ENCODE measurements at regions not wholly inside any gene's neighbourhood (a gene's known extent, or its start where the extent isn't known, plus 50 kb on each side); places are given as distances from the start of the nearest gene placed in this dataset.

DNA sequence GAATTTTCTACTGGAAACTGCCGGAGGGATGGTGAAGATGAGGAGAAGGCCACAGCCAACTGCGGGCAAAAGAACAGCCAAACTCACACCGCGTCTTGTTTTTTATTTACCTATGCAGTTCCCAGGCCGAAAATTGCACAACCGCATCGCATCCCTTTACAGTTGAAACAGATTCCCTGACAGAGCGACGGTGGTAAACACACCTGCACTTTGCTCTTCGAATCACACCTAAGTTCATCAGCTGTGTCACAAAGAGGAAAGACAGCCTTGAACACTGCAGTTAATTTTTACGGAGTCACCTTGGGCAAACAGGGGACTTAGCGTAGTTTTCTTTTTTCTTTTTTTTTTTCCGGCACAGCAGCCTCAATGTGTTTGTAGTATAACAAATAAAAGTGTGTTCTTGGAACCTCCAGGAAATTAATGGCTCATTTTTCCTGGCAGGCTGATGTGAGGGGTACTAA lies 272.0 kb upstream of the DIO3 start (continued):
- TF ChIP-seq CREM (IDR thresholded peaks at IDR 0.05) = peak; percentile 92
- no peak for TF ChIP-seq CREM (CRISPR knock-in tag; IDR thresholded peaks at IDR 0.05)
- TF ChIP-seq MED8 (CRISPR knock-in tag; IDR thresholded peaks at IDR 0.05; ENCODE audit: insufficient replicate concordance) = peak; percentile 83
- TF ChIP-seq PCBP2 (optimal IDR thresholded peaks at IDR 0.05; ENCODE audit: low read depth, low read length, poor library complexity, severe bottlenecking) = no peak
- TF ChIP-seq ZFP37 (CRISPR knock-in tag; IDR thresholded peaks at IDR 0.05; ENCODE audit: borderline replicate concordance) = peak; percentile 62; the same call in 1 of the 2 replicates
- no peak for TF ChIP-seq ZNF660 (CRISPR knock-in tag; IDR thresholded peaks at IDR 0.05; ENCODE audit: borderline replicate concordance, low read depth)
- peak; percentile 95 for TF ChIP-seq KDM6A (CRISPR knock-in tag; IDR thresholded peaks at IDR 0.05; ENCODE audit: low read depth)
- no peak for TF ChIP-seq AGO2 (optimal IDR thresholded peaks at IDR 0.05; ENCODE audit: low read depth, low read length)
- no peak for TF ChIP-seq SRSF9 (IDR thresholded peaks at IDR 0.05; ENCODE audit: borderline replicate concordance, insufficient read depth, low read depth, low read length, poor library complexity, severe bottlenecking)
- TF ChIP-seq ZNF891 (CRISPR knock-in tag; IDR thresholded peaks at IDR 0.05) = no peak
- peak; percentile 65; the same call in 1 of the 2 replicates for TF ChIP-seq POGZ (CRISPR knock-in tag; IDR thresholded peaks at IDR 0.05)
- TF ChIP-seq RXRA (CRISPR knock-in tag; IDR thresholded peaks at IDR 0.05) = peak; percentile 45; the same call in 1 of the 2 replicates
- TF ChIP-seq ZBTB25 (CRISPR knock-in tag; IDR thresholded peaks at IDR 0.05) = peak; percentile 76
- no peak; the same call in 1 of the 2 replicates for TF ChIP-seq ZNF292 (CRISPR knock-in tag; IDR thresholded peaks at IDR 0.05; ENCODE audit: borderline replicate concordance, low read depth)
- no peak for TF ChIP-seq ETV6 (CRISPR knock-in tag; conservative IDR thresholded peaks at IDR 0.05)
- TF ChIP-seq ZNF512 (CRISPR knock-in tag; IDR thresholded peaks at IDR 0.05) = no peak
- peak; percentile 90 for TF ChIP-seq SKI (IDR thresholded peaks at IDR 0.05; ENCODE audit: partially characterized antibody)
- no peak; the same call in 1 of the 2 replicates for TF ChIP-seq JDP2 (CRISPR knock-in tag; IDR thresholded peaks at IDR 0.05; ENCODE audit: borderline replicate concordance)
- TF ChIP-seq KDM4B (CRISPR knock-in tag; IDR thresholded peaks at IDR 0.05) = peak; percentile 94
- TF ChIP-seq, protein P1, sequence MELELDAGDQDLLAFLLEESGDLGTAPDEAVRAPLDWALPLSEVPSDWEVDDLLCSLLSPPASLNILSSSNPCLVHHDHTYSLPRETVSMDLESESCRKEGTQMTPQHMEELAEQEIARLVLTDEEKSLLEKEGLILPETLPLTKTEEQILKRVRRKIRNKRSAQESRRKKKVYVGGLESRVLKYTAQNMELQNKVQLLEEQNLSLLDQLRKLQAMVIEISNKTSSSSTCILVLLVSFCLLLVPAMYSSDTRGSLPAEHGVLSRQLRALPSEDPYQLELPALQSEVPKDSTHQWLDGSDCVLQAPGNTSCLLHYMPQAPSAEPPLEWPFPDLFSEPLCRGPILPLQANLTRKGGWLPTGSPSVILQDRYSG (CRISPR knock-in tag; IDR thresholded peaks at IDR 0.05) = no peak
- TF ChIP-seq ZNF557 (CRISPR knock-in tag; IDR thresholded peaks at IDR 0.05) = 0 out of 2 replicates have a peak, but pooled peaks have one; percentile 44
- TF ChIP-seq KDM1A (CRISPR knock-in tag; IDR thresholded peaks at IDR 0.05) = peak; percentile 74
- no peak for TF ChIP-seq ZSCAN22 (CRISPR knock-in tag; IDR thresholded peaks at IDR 0.05)
- TF ChIP-seq BCL6 (CRISPR knock-in tag; IDR thresholded peaks at IDR 0.05) = peak; percentile 98
- TF ChIP-seq ZFP90 (CRISPR knock-in tag; IDR thresholded peaks at IDR 0.05; ENCODE audit: borderline replicate concordance) = 0 out of 2 replicates have a peak, but pooled peaks have one; percentile 57
- TF ChIP-seq NR2F2 (IDR thresholded peaks at IDR 0.05; ENCODE audit: borderline replicate concordance, low read depth) = peak; percentile 90
- TF ChIP-seq, protein P2, sequence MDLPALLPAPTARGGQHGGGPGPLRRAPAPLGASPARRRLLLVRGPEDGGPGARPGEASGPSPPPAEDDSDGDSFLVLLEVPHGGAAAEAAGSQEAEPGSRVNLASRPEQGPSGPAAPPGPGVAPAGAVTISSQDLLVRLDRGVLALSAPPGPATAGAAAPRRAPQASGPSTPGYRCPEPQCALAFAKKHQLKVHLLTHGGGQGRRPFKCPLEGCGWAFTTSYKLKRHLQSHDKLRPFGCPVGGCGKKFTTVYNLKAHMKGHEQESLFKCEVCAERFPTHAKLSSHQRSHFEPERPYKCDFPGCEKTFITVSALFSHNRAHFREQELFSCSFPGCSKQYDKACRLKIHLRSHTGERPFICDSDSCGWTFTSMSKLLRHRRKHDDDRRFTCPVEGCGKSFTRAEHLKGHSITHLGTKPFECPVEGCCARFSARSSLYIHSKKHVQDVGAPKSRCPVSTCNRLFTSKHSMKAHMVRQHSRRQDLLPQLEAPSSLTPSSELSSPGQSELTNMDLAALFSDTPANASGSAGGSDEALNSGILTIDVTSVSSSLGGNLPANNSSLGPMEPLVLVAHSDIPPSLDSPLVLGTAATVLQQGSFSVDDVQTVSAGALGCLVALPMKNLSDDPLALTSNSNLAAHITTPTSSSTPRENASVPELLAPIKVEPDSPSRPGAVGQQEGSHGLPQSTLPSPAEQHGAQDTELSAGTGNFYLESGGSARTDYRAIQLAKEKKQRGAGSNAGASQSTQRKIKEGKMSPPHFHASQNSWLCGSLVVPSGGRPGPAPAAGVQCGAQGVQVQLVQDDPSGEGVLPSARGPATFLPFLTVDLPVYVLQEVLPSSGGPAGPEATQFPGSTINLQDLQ (CRISPR knock-in tag; IDR thresholded peaks at IDR 0.05) = 0 out of 2 replicates have a peak, but pooled peaks have one; percentile 24
